Right atrium auricular region (tissue), 2 donors: ENCODE measurements at regions not wholly inside any gene's neighbourhood (a gene's known extent, or its start where the extent isn't known, plus 50 kb on each side); places are given as distances from the start of the nearest gene placed in this dataset.

ENCODE experiments used
- DNase-seq: peaks from one replicate; pipeline ENCODE4 v3.0.0-alpha.2; 2019; ENCODE audit warnings: low spot score
- H3K27ac ChIP-seq, 2 donors: fragments of 200-600 bp; sonication (generic); 1 replicate in 1 of 2; 2 replicates in 1 of 2; pipeline ENCODE4 v1.5.1; 2016 to 2019
- H3K27me3 ChIP-seq, 2 donors: fragments of 200-600 bp; sonication (generic); one replicate each; pipeline versions ENCODE4 v1.5.1 to v1.6.0; 2017 to 2019
- H3K36me3 ChIP-seq: fragments of 200-600 bp; sonication (generic); one replicate; pipeline ENCODE4 v1.5.1; 2016
- H3K4me1 ChIP-seq, 2 donors: fragments of 200-600 bp; sonication (generic); one replicate each; pipeline versions ENCODE4 v1.5.1 to v1.6.0; 2017 to 2019
- H3K4me3 ChIP-seq, 2 donors: fragments of 200-600 bp; sonication (generic); 1 replicate in 1 of 2; 2 replicates in 1 of 2; pipeline ENCODE4 v1.5.1; 2017 to 2019; ENCODE audit warnings: mild to moderate bottlenecking in 1 of 2, moderate library complexity in 1 of 2
- H3K9me3 ChIP-seq, 2 donors: fragments of 200-600 bp; sonication (generic); one replicate each; pipeline ENCODE4 v1.5.1; 2019
- TF ChIP-seq, protein P1 (sequence below), 2 donors: fragments of 200-600 bp; sonication (generic); IDR thresholded peaks; one replicate each; pipeline ENCODE4 v1.5.1; 2019; ENCODE audit warnings: antibody characterized with exemption in 2 of 2

DNA sequence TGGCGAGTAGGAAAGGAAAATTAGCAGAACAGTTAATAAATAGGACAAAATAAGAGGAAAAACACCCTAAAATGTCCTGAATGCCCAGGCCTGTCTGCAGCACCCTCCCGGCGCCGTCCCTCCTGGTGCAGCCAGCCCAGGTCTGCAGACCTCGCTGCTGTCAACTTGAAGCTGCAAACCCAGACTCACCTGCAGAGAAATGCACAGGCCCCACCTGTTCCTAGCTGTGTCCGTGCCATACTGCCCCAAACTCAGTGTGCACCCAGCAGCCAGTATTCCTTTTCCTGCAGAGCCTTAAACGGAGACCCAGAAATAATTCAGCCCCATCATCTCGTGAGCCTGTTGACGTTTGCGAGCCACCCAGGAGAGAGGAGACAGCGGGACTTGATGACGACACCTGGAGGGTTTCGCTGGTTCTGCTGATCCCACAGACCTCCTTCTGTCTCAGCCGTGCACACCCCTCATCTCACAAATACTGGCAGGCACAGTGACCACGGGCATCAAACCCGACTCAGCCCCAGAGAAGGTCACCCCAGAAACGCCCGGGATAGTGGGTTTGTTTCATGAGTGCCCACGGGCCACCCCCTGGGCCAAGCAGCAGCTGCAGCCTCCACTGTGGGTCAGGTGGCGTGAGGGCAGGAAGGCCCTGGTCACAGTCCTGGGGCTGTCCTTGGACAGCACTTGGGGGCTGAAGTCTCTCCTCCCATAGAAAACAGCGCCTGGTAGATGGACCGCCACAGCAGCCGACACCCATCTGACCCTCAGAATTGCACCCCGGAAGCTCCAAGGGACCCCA is 239.5 kb upstream of the SALL3 start:
- H3K4me3 ChIP-seq, result no peak overlapping the region
- H3K36me3 ChIP-seq, result no peaks in the 10 kb centered on the region
- H3K27me3 ChIP-seq, result no peaks in the 10 kb centered on the region
- DNase-seq, result no peak
- H3K27ac ChIP-seq, result no peak overlapping the region
- H3K4me1 ChIP-seq, result no peaks in the 10 kb centered on the region
- TF ChIP-seq, protein P1, sequence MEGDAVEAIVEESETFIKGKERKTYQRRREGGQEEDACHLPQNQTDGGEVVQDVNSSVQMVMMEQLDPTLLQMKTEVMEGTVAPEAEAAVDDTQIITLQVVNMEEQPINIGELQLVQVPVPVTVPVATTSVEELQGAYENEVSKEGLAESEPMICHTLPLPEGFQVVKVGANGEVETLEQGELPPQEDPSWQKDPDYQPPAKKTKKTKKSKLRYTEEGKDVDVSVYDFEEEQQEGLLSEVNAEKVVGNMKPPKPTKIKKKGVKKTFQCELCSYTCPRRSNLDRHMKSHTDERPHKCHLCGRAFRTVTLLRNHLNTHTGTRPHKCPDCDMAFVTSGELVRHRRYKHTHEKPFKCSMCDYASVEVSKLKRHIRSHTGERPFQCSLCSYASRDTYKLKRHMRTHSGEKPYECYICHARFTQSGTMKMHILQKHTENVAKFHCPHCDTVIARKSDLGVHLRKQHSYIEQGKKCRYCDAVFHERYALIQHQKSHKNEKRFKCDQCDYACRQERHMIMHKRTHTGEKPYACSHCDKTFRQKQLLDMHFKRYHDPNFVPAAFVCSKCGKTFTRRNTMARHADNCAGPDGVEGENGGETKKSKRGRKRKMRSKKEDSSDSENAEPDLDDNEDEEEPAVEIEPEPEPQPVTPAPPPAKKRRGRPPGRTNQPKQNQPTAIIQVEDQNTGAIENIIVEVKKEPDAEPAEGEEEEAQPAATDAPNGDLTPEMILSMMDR (IDR thresholded peaks at IDR 0.05), result no peak
- H3K9me3 ChIP-seq, result no peaks in the 10 kb centered on the region

DNA sequence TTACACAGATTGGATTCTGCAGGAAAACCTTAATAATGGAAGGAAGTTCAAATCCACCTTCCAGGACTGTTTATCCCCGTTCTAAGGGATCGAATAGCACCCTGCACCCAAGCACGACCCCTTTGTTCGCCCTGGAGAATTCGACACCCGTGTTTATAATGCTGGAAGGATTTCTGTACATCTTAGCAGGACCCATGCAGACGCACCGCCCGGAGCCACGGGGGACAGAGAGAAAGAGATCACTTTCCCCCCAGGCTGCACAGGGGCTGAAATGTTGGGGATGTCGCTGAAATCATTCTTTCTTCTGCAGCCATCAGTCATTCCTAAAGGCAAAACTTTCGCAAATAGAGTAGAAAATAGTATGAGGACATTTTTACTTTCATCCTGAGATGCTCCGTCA is 238.7 kb upstream of the SALL3 start:
- Histone ChIP-seq H3K9me3 (no peaks in the 10 kb centered on the region), H3K4me1 (no peaks in the 10 kb centered on the region), H3K27ac (no peak overlapping the region), H3K36me3 (no peaks in the 10 kb centered on the region), H3K27me3 (no peaks in the 10 kb centered on the region), H3K4me3 (no peak overlapping the region)
- DNase-seq, result no peak
- TF ChIP-seq, protein P1 (IDR thresholded peaks at IDR 0.05), result no peak

DNA sequence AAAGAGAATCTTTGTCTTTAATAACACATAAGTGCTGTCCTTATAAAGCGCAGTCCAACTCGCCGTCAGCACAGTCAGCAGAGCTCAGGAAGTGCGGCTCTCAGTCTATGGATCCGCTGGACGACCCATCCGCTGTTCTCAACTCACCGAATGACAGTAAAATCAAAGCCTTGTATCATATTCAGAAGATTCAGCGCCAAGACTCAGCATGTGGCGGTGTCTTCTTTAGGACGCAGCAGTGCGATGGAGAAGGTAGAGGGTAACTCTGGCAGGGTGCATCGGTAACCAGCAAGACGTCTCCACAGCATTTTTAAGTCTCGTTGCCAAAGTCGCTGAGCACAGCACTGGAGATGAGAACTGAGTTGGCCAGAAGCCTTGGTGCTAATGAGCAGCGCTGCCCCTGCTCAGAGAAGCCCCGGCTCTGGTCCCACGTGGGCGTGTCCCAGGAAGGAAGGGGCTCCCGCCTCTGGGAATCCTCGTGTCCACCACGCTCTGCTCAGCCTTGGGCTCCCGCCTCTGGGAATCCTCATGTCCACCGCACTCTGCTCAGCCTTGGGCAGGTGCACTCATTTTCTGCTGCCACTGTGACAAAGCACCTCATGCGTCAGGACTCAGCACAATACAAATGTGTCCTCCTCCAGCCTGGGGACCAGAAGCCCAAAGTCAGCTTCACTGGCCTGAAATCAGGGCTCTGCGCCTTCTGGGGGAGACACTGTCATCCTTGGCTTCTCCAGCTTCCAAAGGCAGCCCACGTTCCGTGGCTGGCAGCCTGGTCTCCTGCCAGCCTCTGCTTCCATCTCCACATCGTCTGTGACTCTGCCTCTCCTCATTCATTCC is 238.0 kb upstream of the SALL3 start:
- no peak overlapping the region for H3K27ac ChIP-seq
- H3K27me3 ChIP-seq, result no peaks in the 10 kb centered on the region
- H3K4me1 ChIP-seq, result no peaks in the 10 kb centered on the region
- H3K36me3 ChIP-seq, result no peaks in the 10 kb centered on the region
- no peaks in the 10 kb centered on the region for H3K9me3 ChIP-seq
- no peak for DNase-seq
- TF ChIP-seq, protein P1 (IDR thresholded peaks at IDR 0.05), result no peak
- no peak overlapping the region for H3K4me3 ChIP-seq

DNA sequence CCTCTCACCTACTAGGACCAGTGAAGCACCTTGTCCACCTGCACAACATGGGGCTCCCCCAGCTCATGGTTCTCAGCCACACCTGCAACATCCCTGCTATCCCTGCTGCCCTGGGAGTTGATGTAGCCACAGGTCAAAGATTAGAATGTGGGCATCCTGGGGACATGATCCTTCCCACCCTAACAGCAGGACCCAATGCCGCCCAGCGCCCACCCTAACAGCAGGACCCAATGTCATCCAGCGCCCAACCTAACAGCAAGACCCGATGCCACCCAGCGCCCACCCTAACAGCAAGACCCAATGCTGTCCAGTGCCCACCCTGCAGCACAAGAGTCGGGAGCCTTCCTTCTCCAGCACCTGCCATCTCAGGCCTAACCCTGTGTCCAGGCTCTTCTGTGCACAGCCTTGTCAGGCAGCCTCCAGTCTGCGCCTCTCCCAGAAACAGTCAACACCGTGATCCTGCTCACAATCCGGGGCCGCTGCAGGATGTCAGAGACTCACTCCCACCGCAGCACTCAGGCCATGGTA is 237.3 kb upstream of the SALL3 start:
- Histone ChIP-seq H3K36me3 (no peaks in the 10 kb centered on the region), H3K4me1 (no peaks in the 10 kb centered on the region), H3K27me3 (no peaks in the 10 kb centered on the region), H3K4me3 (no peak overlapping the region), H3K9me3 (no peaks in the 10 kb centered on the region), H3K27ac (no peak overlapping the region)
- TF ChIP-seq, protein P1 (IDR thresholded peaks at IDR 0.05), result no peak
- no peak for DNase-seq

DNA sequence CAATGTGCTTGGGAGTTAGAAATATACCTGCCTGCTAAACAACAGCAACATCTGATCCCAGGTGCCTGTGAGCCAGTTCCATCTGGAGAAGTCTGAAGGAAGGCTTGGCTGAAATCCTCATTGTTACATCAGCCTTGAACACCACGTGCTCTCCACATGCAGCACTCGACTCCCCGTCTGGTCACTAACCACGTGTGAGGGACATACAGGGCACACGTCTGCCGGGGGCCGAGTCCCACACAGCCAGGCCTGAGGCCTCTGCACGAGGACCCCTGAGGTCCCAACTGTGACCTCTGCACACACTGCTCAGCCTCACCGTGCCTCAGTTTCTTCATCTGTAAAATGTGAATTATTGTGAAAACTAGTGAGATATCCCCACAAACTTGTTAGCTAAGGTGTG is 236.5 kb upstream of the SALL3 start:
- TF ChIP-seq, protein P1 (IDR thresholded peaks at IDR 0.05), result no peak
- no peak overlapping the region for H3K27ac ChIP-seq
- no peaks in the 10 kb centered on the region for H3K9me3 ChIP-seq
- H3K27me3 ChIP-seq, result no peaks in the 10 kb centered on the region
- H3K4me1 ChIP-seq, result no peaks in the 10 kb centered on the region
- no peak for DNase-seq
- H3K36me3 ChIP-seq, result no peaks in the 10 kb centered on the region
- no peak overlapping the region for H3K4me3 ChIP-seq
